DND-41 (cell line): ENCODE measurements at regions not wholly inside any gene's neighbourhood (a gene's known extent, or its start where the extent isn't known, plus 50 kb on each side); places are given as distances from the start of the nearest gene placed in this dataset.

Experiments
- EZH2 ChIP-seq: IDR thresholded peaks from 3 replicates; pipeline ENCODE4 v1.6.1; 2012; ENCODE audit warnings: borderline replicate concordance, low read depth, mild to moderate bottlenecking, moderate library complexity, low read length, inconsistent platforms; ENCODE audit not compliant: severe bottlenecking
- TF ChIP-seq, protein P1 (sequence below): IDR thresholded peaks from 2 replicates; pipeline ENCODE4 v1.5.1; 2012; ENCODE audit warnings: borderline replicate concordance, low read length, moderate library complexity, mild to moderate bottlenecking; ENCODE audit not compliant: poor library complexity, severe bottlenecking; ENCODE audit errors: extremely low read depth

GRCh38 chr1:29864431-29865022, 628.2 kb downstream of the PTPRU start:
- TF ChIP-seq, protein P1, sequence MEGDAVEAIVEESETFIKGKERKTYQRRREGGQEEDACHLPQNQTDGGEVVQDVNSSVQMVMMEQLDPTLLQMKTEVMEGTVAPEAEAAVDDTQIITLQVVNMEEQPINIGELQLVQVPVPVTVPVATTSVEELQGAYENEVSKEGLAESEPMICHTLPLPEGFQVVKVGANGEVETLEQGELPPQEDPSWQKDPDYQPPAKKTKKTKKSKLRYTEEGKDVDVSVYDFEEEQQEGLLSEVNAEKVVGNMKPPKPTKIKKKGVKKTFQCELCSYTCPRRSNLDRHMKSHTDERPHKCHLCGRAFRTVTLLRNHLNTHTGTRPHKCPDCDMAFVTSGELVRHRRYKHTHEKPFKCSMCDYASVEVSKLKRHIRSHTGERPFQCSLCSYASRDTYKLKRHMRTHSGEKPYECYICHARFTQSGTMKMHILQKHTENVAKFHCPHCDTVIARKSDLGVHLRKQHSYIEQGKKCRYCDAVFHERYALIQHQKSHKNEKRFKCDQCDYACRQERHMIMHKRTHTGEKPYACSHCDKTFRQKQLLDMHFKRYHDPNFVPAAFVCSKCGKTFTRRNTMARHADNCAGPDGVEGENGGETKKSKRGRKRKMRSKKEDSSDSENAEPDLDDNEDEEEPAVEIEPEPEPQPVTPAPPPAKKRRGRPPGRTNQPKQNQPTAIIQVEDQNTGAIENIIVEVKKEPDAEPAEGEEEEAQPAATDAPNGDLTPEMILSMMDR = no peak
- no peak for TF ChIP-seq EZH2
